ENCODE measurements at regions not wholly inside any gene's neighbourhood (a gene's known extent, or its start where the extent isn't known, plus 50 kb on each side); places are given as distances from the start of the nearest gene placed in this dataset.
A peak's percentile ranks its signal among the peaks of the same experiment; 100 is the strongest.

GRCh38 chr18:43866696-43867095, 589.4 kb upstream of the SYT4 start:
- Mint-ChIP-seq H3K27ac (ENCODE audit: unreplicated experiment) (no peak overlapping the region), H3K9me3 (ENCODE audit: low read depth) (peaks cover 11% of the 10 kb centered on the region), H3K27me3 (ENCODE audit: low read depth) (no peaks in the 10 kb centered on the region), H3K36me3 (ENCODE audit: low read depth) (peaks cover 3% of the 10 kb centered on the region), H3K4me1 (ENCODE audit: low read depth) (peaks cover 70% of the 10 kb centered on the region), H3K4me3 (ENCODE audit: unreplicated experiment) (no peak overlapping the region)
- TF ChIP-seq, protein P1, sequence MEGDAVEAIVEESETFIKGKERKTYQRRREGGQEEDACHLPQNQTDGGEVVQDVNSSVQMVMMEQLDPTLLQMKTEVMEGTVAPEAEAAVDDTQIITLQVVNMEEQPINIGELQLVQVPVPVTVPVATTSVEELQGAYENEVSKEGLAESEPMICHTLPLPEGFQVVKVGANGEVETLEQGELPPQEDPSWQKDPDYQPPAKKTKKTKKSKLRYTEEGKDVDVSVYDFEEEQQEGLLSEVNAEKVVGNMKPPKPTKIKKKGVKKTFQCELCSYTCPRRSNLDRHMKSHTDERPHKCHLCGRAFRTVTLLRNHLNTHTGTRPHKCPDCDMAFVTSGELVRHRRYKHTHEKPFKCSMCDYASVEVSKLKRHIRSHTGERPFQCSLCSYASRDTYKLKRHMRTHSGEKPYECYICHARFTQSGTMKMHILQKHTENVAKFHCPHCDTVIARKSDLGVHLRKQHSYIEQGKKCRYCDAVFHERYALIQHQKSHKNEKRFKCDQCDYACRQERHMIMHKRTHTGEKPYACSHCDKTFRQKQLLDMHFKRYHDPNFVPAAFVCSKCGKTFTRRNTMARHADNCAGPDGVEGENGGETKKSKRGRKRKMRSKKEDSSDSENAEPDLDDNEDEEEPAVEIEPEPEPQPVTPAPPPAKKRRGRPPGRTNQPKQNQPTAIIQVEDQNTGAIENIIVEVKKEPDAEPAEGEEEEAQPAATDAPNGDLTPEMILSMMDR (IDR thresholded peaks at IDR 0.05): no peak
- DNase-seq (ENCODE audit: low spot score): no peak

DNA sequence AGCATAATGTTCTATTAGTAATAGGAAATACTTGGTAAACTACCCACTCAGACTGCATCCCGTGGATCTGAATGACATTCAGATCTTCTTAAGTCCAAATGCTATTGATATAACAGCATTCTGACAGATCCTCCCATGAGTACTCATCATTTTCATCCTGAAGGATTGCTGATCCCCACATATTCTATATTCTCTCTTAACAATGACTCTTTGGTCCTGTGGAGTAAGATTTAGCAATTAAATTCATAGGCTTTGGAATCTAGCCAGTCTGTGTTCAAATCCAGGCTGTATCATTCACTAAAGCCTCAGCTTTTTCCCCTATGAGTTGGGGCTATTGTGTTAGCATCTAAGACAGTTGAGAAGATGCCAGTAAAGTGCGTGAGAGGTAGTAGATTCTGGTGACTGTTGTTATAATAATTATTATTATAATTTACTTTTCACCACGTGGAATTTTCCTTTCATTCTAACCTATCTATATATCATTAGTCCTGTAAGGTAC, 591.3 kb upstream of the SYT4 start:
- DNase-seq (ENCODE audit: low spot score): no peak
- TF ChIP-seq, protein P1 (IDR thresholded peaks at IDR 0.05): no peak
- Mint-ChIP-seq H3K27me3 (ENCODE audit: low read depth) (no peaks in the 10 kb centered on the region), H3K4me3 (ENCODE audit: unreplicated experiment) (no peak overlapping the region), H3K9me3 (ENCODE audit: low read depth) (peaks cover 11% of the 10 kb centered on the region), H3K4me1 (ENCODE audit: low read depth) (peaks cover 57% of the 10 kb centered on the region), H3K27ac (ENCODE audit: unreplicated experiment) (no peak overlapping the region), H3K36me3 (ENCODE audit: low read depth) (peaks cover 3% of the 10 kb centered on the region)

- Mint-ChIP-seq H3K4me3 (ENCODE audit: unreplicated experiment) (no peak overlapping the region), H3K4me1 (ENCODE audit: low read depth) (peaks cover 55% of the 10 kb centered on the region), H3K27me3 (ENCODE audit: low read depth) (no peaks in the 10 kb centered on the region), H3K27ac (ENCODE audit: unreplicated experiment) (peak overlapping the region; percentile 82), H3K36me3 (ENCODE audit: low read depth) (peaks cover 3% of the 10 kb centered on the region), H3K9me3 (ENCODE audit: low read depth) (peaks cover 11% of the 10 kb centered on the region)
- TF ChIP-seq, protein P1 (IDR thresholded peaks at IDR 0.05): no peak
- no peak for DNase-seq (ENCODE audit: low spot score)
Observed at GRCh38 chr18:43869451-43870008, 592.2 kb upstream of the SYT4 start.

DNA sequence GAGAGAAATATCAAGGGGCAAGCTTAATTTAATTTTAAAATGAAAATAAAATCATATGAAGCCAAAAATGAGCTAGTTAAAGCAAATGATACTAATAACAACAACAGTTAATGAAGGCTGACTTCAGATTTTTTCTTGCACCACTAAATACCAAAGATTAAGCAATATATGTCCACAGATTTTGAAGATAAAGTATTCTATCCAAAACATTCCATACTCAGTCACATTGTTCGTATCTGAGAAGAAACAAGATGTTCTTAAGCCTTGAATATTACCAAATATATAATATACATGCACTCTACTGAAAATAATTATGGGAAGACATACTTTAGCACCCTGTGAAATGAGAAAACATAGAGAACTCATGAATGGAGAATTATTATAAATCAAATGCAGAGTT, 593.3 kb upstream of the SYT4 start:
- Mint-ChIP-seq H3K36me3 (ENCODE audit: low read depth) (peaks cover 3% of the 10 kb centered on the region), H3K27me3 (ENCODE audit: low read depth) (no peaks in the 10 kb centered on the region), H3K4me3 (ENCODE audit: unreplicated experiment) (no peak overlapping the region), H3K27ac (ENCODE audit: unreplicated experiment) (peak overlapping the region; percentile 3), H3K4me1 (ENCODE audit: low read depth) (peaks cover 62% of the 10 kb centered on the region), H3K9me3 (ENCODE audit: low read depth) (peaks cover 8% of the 10 kb centered on the region)
- TF ChIP-seq, protein P1 (IDR thresholded peaks at IDR 0.05): no peak
- no peak for DNase-seq (ENCODE audit: low spot score)

GRCh38 chr18:43875511-43875910, 598.2 kb upstream of the SYT4 start:
- H3K9me3 Mint-ChIP-seq (ENCODE audit: low read depth): peaks cover 5% of the 10 kb centered on the region
- no peak overlapping the region for H3K4me3 Mint-ChIP-seq (ENCODE audit: unreplicated experiment)
- peaks cover 3% of the 10 kb centered on the region for H3K36me3 Mint-ChIP-seq (ENCODE audit: low read depth)
- TF ChIP-seq, protein P1 (IDR thresholded peaks at IDR 0.05): no peak
- no peaks in the 10 kb centered on the region for H3K27me3 Mint-ChIP-seq (ENCODE audit: low read depth)
- H3K27ac Mint-ChIP-seq (ENCODE audit: unreplicated experiment): no peak overlapping the region
- H3K4me1 Mint-ChIP-seq (ENCODE audit: low read depth): peaks cover 48% of the 10 kb centered on the region
- DNase-seq (ENCODE audit: low spot score): no peak

Measured in chondrocyte (in vitro differentiated cells).